HepG2 (cell line): ENCODE measurements at regions not wholly inside any gene's neighbourhood (a gene's known extent, or its start where the extent isn't known, plus 50 kb on each side); places are given as distances from the start of the nearest gene placed in this dataset.

Experiments
- ATAC-seq: fragments of 200-7000 bp; cut with Tn5 transposase; 3 replicates; pipeline ENCODE4 v1.9.1; 2020; ENCODE audit warnings: mild to moderate bottlenecking, moderate library complexity
- BruUV-seq: library from RNA; stranded (reverse); fragments of 400-500 nt; replicated peaks from 2 replicates; lab custom pipeline; 2021; lab: Mats Ljungman, UMichigan
- CTCF ChIA-PET: fragments of 300-600 bp; formaldehyde crosslinking; extraction: SDS; loops from one replicate; lab custom pipeline; 2021; ENCODE audit warnings: low total read pairs, inconsistent platforms, low intra/inter-chr PET ratio; lab: Yijun Ruan, JAX
- POLR2A ChIA-PET: fragments of 350-600 bp; sonication (Branson Sonifier 250); formaldehyde crosslinking; loops from one replicate; lab custom pipeline; 2020; ENCODE audit warnings: antibody characterized with exemption, inconsistent platforms; lab: Yijun Ruan, JAX
- DNase-seq: peaks from one replicate; pipeline ENCODE4 v3.0.0-alpha.2; 2015; ENCODE audit warnings: low spot score
- FAIRE-seq: peaks from 3 replicates; lab custom pipeline; 2011; peaks lifted over from hg19 to GRCh38; lab: Jason Lieb, UNC
- H2AFZ ChIP-seq: one replicate; pipeline ENCODE4 v1.6.1; 2011; ENCODE audit warnings: low read length, inconsistent platforms
- H3K27ac ChIP-seq: fragments of 300-600 bp; 3 replicates; pipeline ENCODE4 v1.8.0; 2011; ENCODE audit warnings: mixed run types, mild to moderate bottlenecking, mixed read lengths, low read length, inconsistent platforms; ENCODE audit not compliant: insufficient read depth; ENCODE audit errors: extremely low read length
- H3K27me3 ChIP-seq, 2 experiments: fragments of 200-600 bp in 1 of 2; 2 replicates in 1 of 2; 3 replicates in 1 of 2; pipeline versions ENCODE4 v1.6.0 to v1.8.0; 2011; ENCODE audit warnings: low read length in 2 of 2, mild to moderate bottlenecking in 2 of 2, moderate library complexity in 2 of 2, inconsistent platforms in 1 of 2; ENCODE audit not compliant: insufficient read depth in 2 of 2, control insufficient read depth in 1 of 2
- H3K36me3 ChIP-seq, 2 experiments: fragments of 200-600 bp in 1 of 2; replicated peaks in 1 of 2; 2 replicates in 1 of 2; 3 replicates in 1 of 2; pipeline versions ENCODE4 v1.5.1 to v1.8.0; 2011; ENCODE audit warnings: low read length in 2 of 2, inconsistent platforms in 1 of 2; ENCODE audit not compliant: insufficient read depth in 2 of 2, control insufficient read depth in 1 of 2
- H3K4me1 ChIP-seq: 2 replicates; pipeline ENCODE4 v1.5.1; 2012; ENCODE audit warnings: low read length, inconsistent platforms; ENCODE audit not compliant: insufficient read depth
- H3K4me2 ChIP-seq: 2 replicates; pipeline ENCODE4 v1.6.0; 2011; ENCODE audit warnings: low read depth, low read length, inconsistent platforms
- H3K4me3 ChIP-seq, 3 experiments: fragments of 200-600 bp in 1 of 3; sonication (generic), shearing (Covaris generic) in 1 of 3; replicated peaks in 1 of 3; 2 replicates each; pipeline ENCODE4 v1.5.1; 2011 to 2016; ENCODE audit warnings: low read length in 3 of 3, inconsistent platforms in 2 of 3, low read depth in 2 of 3, mild to moderate bottlenecking in 2 of 3, control low read depth in 1 of 3, mixed read lengths in 1 of 3; ENCODE audit not compliant: insufficient read depth in 1 of 3
- H3K79me2 ChIP-seq: one replicate; pipeline ENCODE4 v1.6.1; 2011; ENCODE audit warnings: low read length, inconsistent platforms; ENCODE audit not compliant: insufficient read depth
- H3K9ac ChIP-seq: 2 replicates; pipeline ENCODE4 v1.6.0; 2011; ENCODE audit warnings: mild to moderate bottlenecking, low read depth, low read length, inconsistent platforms; ENCODE audit not compliant: insufficient read depth
- H3K9me3 ChIP-seq: 2 replicates; pipeline ENCODE4 v1.5.1; 2012; ENCODE audit warnings: mild to moderate bottlenecking, low read length
- H4K20me1 ChIP-seq: 2 replicates; pipeline ENCODE4 v1.6.0; 2011; ENCODE audit warnings: inconsistent platforms, mild to moderate bottlenecking, low read length, moderate library complexity; ENCODE audit not compliant: insufficient read depth
- ZNF160 ChIP-seq: sonication (generic); formaldehyde crosslinking; IDR thresholded peaks from 2 replicates; pipeline ENCODE4 v1.8.0; 2022; ENCODE audit warnings: mild to moderate bottlenecking, inconsistent platforms, missing genetic modification reagents
- ZSCAN21 ChIP-seq: sonication (generic); formaldehyde crosslinking; IDR thresholded peaks from 2 replicates; pipeline ENCODE4 v1.8.0; 2022; ENCODE audit warnings: mild to moderate bottlenecking, missing genetic modification reagents, moderate library complexity, borderline replicate concordance
- WGBS: methylation state at CpG from one replicate; pipeline ENCODE4 v1.1.6; 2017; ENCODE audit warnings: low lambda C conversion rate; 5-methylcytosine and 5-hydroxymethylcytosine counted together
- in situ Hi-C: cut with HindIII; loops from 2 replicates; pipeline ENCODE4 v1.10.0; 2017; ENCODE audit warnings: low pct_unique_long_range_greater_than_20kb; ENCODE audit not compliant: extremely low pct_ligation_motif_present
- intact Hi-C: fragments of 100-400 bp; cut with micrococcal nuclease; formaldehyde crosslinking; loops from one replicate; pipeline ENCODE4 v1.10.0; 2022; ENCODE audit not compliant: unreplicated experiment

DNA sequence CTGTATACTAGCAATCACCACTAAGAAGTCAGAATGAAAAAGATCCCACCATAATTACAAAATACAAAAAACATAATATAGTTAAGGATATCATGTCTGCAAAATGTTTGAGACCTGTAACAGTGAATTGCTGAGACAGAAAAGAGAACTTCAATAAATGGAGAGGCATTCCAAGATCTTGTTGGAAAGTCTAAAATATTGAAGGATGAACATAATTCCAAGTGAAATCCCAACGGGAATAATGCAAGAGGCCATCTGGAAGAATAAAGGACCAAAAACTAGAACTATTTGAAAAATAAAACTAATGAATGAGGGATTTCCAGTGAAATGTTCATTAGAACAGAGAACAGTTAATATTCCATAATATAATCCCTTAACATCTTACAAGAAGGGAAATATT lies 110.9 kb downstream of the COL6A6 start:
- Histone ChIP-seq H3K4me2 (no peak overlapping the region), H3K27me3 (0 out of 5 replicates have a peak, but pooled peaks cover 0 to 8% of the 10 kb centered on the region in 2 experiments), H3K9me3 (no peaks in the 10 kb centered on the region), H4K20me1 (no peaks in the 10 kb centered on the region), H3K9ac (no peak overlapping the region), H2AFZ (no peak overlapping the region), H3K36me3 (no peaks in the 10 kb centered on the region), H3K27ac (no peak overlapping the region), H3K4me3 (no peak overlapping the region), H3K4me1 (no peaks in the 10 kb centered on the region), H3K79me2 (no peaks in the 10 kb centered on the region)
- ChIA-PET CTCF (no interaction called here), POLR2A (no interaction called here)
- intact Hi-C loops, result no loop called here
- ATAC-seq (no peak), FAIRE-seq (no peak), DNase-seq (no peak)
- no peak for TF ChIP-seq ZSCAN21 (CRISPR knock-in tag)
- TF ChIP-seq ZNF160 (CRISPR knock-in tag), result no peak
- BruUV-seq, result no TSS peak
- 0% methylated on average over 1 of the region's 1 CpG for WGBS
- in situ Hi-C loops, result no loop called here
